Kidney epithelial cell (primary cell): ENCODE measurements at regions not wholly inside any gene's neighbourhood (a gene's known extent, or its start where the extent isn't known, plus 50 kb on each side); places are given as distances from the start of the nearest gene placed in this dataset.

Experiments
- DNase-seq: peaks from one replicate; pipeline ENCODE4 v3.0.0-alpha.2; 2010; ENCODE audit warnings: low read depth
- H3K27me3 ChIP-seq: 2 replicates; pipeline ENCODE4 v1.6.0; 2011; ENCODE audit warnings: low read length; ENCODE audit not compliant: control insufficient read depth, insufficient read depth
- H3K36me3 ChIP-seq: 2 replicates; pipeline ENCODE4 v1.5.1; 2011; ENCODE audit warnings: low read length; ENCODE audit not compliant: control insufficient read depth, insufficient read depth
- H3K4me3 ChIP-seq: 2 replicates; pipeline ENCODE4 v1.5.1; 2011; ENCODE audit warnings: low read depth, mild to moderate bottlenecking, control low read depth, low read length
- TF ChIP-seq, protein P1 (sequence below): IDR thresholded peaks from 2 replicates; pipeline ENCODE4 v1.5.1; 2011; ENCODE audit warnings: mild to moderate bottlenecking, moderate library complexity, low read length, control low read depth, inconsistent platforms; ENCODE audit not compliant: insufficient read depth, poor library complexity, severe bottlenecking

DNA sequence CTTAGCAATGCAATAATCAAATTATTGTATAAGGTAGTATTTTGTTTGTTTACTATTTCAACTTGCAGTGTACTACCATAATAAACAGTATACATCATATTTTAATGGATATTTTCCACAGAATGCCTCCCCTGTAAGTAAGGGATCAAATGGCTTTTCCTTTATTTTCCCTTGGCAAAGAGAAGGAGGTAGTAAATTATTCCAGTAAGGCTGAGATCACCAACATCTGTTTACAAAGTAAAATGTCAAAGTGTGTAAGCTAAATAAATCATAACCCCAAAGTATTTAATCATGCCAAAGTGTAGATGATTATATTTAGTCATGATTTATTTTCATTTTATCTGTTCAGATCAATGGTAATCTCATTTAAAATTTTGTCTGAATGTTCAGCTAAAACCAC lies 537.6 kb downstream of the PRDM9 start:
- DNase-seq: no peak
- Histone ChIP-seq H3K4me3 (no peak overlapping the region), H3K27me3 (no peaks in the 10 kb centered on the region), H3K36me3 (no peaks in the 10 kb centered on the region)
- TF ChIP-seq, protein P1, sequence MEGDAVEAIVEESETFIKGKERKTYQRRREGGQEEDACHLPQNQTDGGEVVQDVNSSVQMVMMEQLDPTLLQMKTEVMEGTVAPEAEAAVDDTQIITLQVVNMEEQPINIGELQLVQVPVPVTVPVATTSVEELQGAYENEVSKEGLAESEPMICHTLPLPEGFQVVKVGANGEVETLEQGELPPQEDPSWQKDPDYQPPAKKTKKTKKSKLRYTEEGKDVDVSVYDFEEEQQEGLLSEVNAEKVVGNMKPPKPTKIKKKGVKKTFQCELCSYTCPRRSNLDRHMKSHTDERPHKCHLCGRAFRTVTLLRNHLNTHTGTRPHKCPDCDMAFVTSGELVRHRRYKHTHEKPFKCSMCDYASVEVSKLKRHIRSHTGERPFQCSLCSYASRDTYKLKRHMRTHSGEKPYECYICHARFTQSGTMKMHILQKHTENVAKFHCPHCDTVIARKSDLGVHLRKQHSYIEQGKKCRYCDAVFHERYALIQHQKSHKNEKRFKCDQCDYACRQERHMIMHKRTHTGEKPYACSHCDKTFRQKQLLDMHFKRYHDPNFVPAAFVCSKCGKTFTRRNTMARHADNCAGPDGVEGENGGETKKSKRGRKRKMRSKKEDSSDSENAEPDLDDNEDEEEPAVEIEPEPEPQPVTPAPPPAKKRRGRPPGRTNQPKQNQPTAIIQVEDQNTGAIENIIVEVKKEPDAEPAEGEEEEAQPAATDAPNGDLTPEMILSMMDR: no peak

DNA sequence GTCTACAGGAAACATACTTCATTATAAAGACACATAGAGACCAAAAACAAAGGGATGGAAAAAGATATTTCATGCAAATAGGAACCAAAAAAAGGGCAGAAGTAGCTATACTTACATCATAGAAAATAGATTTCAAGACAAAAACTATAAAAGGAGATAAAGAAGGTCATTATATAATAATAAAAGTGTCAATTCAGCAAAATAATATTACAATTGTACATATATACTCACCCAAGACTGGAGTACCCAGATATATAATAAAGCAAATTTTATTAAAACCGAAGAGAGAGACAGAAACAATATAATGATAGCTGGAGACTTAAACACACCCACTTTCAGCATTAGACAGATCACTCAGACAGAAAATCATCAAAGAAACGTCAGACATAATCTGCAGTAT lies 546.3 kb downstream of the PRDM9 start:
- Histone ChIP-seq H3K4me3 (no peak overlapping the region), H3K27me3 (no peaks in the 10 kb centered on the region), H3K36me3 (no peaks in the 10 kb centered on the region)
- no peak for DNase-seq
- TF ChIP-seq, protein P1: no peak

DNA sequence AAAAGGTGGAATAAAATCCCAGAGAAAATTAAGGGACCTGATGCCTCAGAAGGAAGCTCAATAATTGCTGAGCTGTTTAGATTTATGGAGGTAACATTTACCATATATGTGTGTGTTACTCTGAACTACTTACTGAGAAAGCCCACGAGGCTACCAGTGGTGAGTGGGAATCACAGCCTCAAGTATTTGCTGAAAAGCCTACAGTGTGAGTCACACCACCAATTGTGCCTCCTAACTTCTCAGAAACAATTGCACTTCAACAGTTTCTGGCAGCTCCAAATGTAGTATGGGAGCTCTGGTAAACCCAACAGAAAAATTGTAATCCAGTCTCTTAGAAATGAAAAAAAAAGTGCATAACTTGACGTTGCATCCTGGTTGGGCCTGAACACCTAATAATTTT lies 551.6 kb downstream of the PRDM9 start:
- Histone ChIP-seq H3K36me3 (no peaks in the 10 kb centered on the region), H3K27me3 (no peaks in the 10 kb centered on the region), H3K4me3 (no peak overlapping the region)
- TF ChIP-seq, protein P1: no peak
- DNase-seq: peak; percentile 4

DNA sequence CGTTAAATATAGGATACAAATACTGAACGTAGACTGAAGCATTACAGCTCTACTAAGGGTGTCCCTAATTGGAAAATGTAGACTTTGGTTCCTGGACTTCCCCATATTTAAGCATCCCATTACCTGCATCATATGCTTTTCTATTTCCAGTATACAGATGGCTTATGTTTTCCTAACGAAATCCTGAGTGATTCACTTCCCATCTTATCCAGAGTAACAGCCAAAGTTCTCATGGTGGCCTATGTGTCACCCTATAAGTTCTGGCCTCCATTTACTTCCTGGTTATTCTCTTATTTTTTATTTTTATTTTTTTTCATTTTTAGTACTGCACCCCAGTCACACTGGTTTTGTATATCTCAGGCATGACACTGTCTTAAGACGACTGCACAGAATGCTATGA lies 552.3 kb downstream of the PRDM9 start:
- no peaks in the 10 kb centered on the region for H3K36me3 ChIP-seq
- TF ChIP-seq, protein P1: no peak
- H3K27me3 ChIP-seq: no peaks in the 10 kb centered on the region
- no peak for DNase-seq
- no peak overlapping the region for H3K4me3 ChIP-seq

DNA sequence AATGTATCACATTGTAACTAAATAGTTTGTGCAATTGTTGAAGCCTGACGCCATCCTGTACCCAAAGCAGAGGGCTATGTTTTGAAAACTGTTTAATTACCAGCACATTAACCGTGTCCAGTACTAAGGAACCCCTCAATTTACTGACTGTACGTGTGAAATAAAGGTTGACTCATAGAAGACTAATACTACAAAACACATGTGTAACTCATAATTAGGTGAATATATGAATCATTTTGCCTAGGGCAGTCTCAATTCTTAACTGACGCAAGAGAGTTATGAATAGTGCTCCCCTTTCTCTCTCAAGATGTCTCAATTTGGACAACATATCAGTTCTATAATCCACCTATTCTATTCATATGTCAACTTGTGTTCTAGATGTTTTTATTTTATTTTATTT lies 558.4 kb downstream of the PRDM9 start:
- no peak for DNase-seq
- Histone ChIP-seq H3K27me3 (no peaks in the 10 kb centered on the region), H3K4me3 (no peak overlapping the region), H3K36me3 (no peaks in the 10 kb centered on the region)
- TF ChIP-seq, protein P1: no peak

DNA sequence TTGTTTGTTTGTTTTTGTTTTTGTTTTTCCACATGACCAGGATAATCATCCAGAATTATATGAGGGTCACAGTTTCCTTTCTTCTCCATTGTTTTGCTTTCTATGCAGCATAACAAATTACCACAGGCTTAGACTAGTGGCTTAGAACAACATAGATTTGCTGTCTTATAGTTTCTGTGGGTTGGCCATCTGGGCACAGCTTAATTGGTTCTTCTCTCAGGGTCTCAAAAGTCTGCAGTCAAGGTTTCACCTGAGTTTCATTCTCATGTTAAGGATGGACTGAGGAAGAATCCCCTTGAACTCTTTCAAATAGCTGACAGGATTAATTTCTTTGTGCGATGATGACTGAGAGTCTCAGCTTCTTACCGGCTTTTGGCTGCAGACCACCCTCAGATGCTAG lies 559.8 kb downstream of the PRDM9 start:
- H3K27me3 ChIP-seq: no peaks in the 10 kb centered on the region
- H3K4me3 ChIP-seq: no peak overlapping the region
- TF ChIP-seq, protein P1: no peak
- no peaks in the 10 kb centered on the region for H3K36me3 ChIP-seq
- DNase-seq: no peak
